ENCODE measurements at regions not wholly inside any gene's neighbourhood (a gene's known extent, or its start where the extent isn't known, plus 50 kb on each side); places are given as distances from the start of the nearest gene placed in this dataset.

DNA sequence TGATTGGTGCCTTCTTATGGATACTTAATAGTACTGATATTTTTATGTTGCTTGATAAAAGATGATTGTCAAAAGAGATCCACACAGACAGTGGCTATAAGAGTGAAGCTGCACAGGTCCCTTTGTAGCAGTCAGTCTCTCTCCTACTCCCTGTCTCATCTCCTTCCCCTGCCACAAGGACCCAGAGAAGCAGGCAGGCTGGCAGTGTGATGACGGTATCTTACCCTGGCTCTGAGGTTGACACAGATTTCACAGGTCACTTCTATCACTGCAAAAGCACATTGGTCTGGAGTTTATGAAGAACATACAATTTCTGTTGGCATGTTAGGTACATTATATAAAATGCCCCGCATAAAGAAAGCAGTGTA lies 64.4 kb upstream of the AHR start:
- TF ChIP-seq, protein P1, sequence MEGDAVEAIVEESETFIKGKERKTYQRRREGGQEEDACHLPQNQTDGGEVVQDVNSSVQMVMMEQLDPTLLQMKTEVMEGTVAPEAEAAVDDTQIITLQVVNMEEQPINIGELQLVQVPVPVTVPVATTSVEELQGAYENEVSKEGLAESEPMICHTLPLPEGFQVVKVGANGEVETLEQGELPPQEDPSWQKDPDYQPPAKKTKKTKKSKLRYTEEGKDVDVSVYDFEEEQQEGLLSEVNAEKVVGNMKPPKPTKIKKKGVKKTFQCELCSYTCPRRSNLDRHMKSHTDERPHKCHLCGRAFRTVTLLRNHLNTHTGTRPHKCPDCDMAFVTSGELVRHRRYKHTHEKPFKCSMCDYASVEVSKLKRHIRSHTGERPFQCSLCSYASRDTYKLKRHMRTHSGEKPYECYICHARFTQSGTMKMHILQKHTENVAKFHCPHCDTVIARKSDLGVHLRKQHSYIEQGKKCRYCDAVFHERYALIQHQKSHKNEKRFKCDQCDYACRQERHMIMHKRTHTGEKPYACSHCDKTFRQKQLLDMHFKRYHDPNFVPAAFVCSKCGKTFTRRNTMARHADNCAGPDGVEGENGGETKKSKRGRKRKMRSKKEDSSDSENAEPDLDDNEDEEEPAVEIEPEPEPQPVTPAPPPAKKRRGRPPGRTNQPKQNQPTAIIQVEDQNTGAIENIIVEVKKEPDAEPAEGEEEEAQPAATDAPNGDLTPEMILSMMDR (IDR thresholded peaks at IDR 0.05), result no peak
- no peak for TF ChIP-seq POLR2A (IDR thresholded peaks at IDR 0.05)

All from thyroid gland (tissue), 4 donors.